OCI-LY3 (cell line): ENCODE measurements at regions not wholly inside any gene's neighbourhood (a gene's known extent, or its start where the extent isn't known, plus 50 kb on each side); places are given as distances from the start of the nearest gene placed in this dataset.

Experiments used
- CTCF ChIP-seq: fragments of 200-600, 300-600 bp; sonication (generic); IDR thresholded peaks from 2 replicates; pipeline ENCODE4 v1.5.1; 2014; ENCODE audit warnings: antibody characterized with exemption, low read length, low read depth
- EZH2phosphoT487 ChIP-seq: fragments of 200-600 bp; shearing (Covaris generic); IDR thresholded peaks from 2 replicates; pipeline ENCODE4 v1.6.1; 2018; ENCODE audit warnings: antibody characterized with exemption, mixed run types, low read depth

GRCh38 chr3:74346896-74347295 lies 267.6 kb downstream of the CNTN3 start:
- TF ChIP-seq CTCF (no peak), EZH2phosphoT487 (no peak)
